ENCODE measurements at regions not wholly inside any gene's neighbourhood (a gene's known extent, or its start where the extent isn't known, plus 50 kb on each side); places are given as distances from the start of the nearest gene placed in this dataset.

DNA sequence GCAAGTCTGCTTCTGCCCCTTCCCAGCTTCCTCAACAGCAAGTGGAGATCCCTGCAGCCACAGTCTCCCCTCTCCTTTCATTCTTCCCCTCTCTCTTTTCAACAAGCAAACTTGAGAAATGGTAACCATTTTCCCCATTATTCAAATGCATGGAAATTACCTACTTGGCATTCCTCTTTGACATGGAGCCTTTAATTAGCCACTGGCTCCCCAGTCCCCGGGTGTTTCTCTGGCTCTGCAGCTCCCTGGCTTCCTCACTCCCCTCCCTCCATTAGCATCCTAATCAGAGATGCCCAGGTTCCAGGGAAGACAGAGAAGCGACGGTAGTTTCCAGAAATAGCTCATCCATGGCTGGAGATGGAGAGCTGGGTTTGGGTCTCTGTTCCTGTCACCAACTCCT is 116.0 kb downstream of the CCT6B start:
- no peak overlapping the region for H2BK15ac ChIP-seq (ENCODE audit: low read depth, low read length)
- H3K9ac ChIP-seq (ENCODE audit: extremely low read depth, insufficient read length, low read length): no peak overlapping the region
- WGBS (ENCODE audit: extremely low coverage, insufficient read length, low lambda C conversion rate): no CpG with 5 or more reads among the region's 3 CpGs
- H3K4ac ChIP-seq (ENCODE audit: low read depth, low read length): no peak overlapping the region
- H2BK5ac ChIP-seq (ENCODE audit: insufficient read length, low read length): no peak overlapping the region
- no peaks in the 10 kb centered on the region for H3K79me1 ChIP-seq (ENCODE audit: insufficient read depth, low read depth, low read length, poor library complexity, severe bottlenecking)
- DNase-seq: no peak
- H3K27me3 Mint-ChIP-seq (ENCODE audit: low read depth): peaks cover 4% of the 10 kb centered on the region
- H4K5ac ChIP-seq (ENCODE audit: insufficient read length, low read depth, low read length): no peak overlapping the region
- no peak overlapping the region for H3K4me3 Mint-ChIP-seq
- H3K27ac Mint-ChIP-seq: no peak overlapping the region
- H3K4me1 Mint-ChIP-seq: peaks cover 22 to 32% of the 10 kb centered on the region in 2 experiments
- no peaks in the 10 kb centered on the region for H3K9me3 ChIP-seq (ENCODE audit: control insufficient read depth, low read depth, low read length)
- no peak overlapping the region for H3K23ac ChIP-seq (ENCODE audit: insufficient read length, low read depth, low read length)
- no peak overlapping the region for H4K91ac ChIP-seq (ENCODE audit: insufficient read length, low read depth, low read length)
- no peak overlapping the region for H2AFZ ChIP-seq (ENCODE audit: low read length)
- no peaks in the 10 kb centered on the region for H3K27me3 ChIP-seq (ENCODE audit: insufficient read depth, low read length)
- no peaks in the 10 kb centered on the region for H3K36me3 Mint-ChIP-seq (ENCODE audit: insufficient read depth in 1 of 3, low read depth in 3 of 3)
- H2BK12ac ChIP-seq (ENCODE audit: insufficient read length, low read depth, low read length): no peak overlapping the region
- no peaks in the 10 kb centered on the region for H3K23me2 ChIP-seq (ENCODE audit: insufficient read length, low read depth, low read length, poor library complexity, severe bottlenecking)
- no peak overlapping the region for H2AK5ac ChIP-seq (ENCODE audit: insufficient read length, low read length)
- no peaks in the 10 kb centered on the region for H4K20me1 ChIP-seq (ENCODE audit: control insufficient read depth, insufficient read depth, insufficient read length)
- H3K4me2 ChIP-seq (ENCODE audit: insufficient read depth, insufficient read length, low read length): no peak overlapping the region
- H3K79me2 ChIP-seq (ENCODE audit: insufficient read depth, low read length): no peaks in the 10 kb centered on the region
- H3K27ac ChIP-seq (ENCODE audit: insufficient read length, low read depth, low read length): no peak overlapping the region
- no peak overlapping the region for H3K18ac ChIP-seq (ENCODE audit: insufficient read length, low read depth, low read length)
- no peak overlapping the region for H4K8ac ChIP-seq (replicated peaks; ENCODE audit: insufficient read length, low read depth, low read length)
- H2BK120ac ChIP-seq (ENCODE audit: low read depth, low read length, poor library complexity, severe bottlenecking): no peak overlapping the region
- H3K14ac ChIP-seq (ENCODE audit: insufficient read depth, low read length): no peak overlapping the region
- H2BK20ac ChIP-seq (ENCODE audit: low read depth, low read length, poor library complexity, severe bottlenecking): no peak overlapping the region
- TF ChIP-seq, protein P1, sequence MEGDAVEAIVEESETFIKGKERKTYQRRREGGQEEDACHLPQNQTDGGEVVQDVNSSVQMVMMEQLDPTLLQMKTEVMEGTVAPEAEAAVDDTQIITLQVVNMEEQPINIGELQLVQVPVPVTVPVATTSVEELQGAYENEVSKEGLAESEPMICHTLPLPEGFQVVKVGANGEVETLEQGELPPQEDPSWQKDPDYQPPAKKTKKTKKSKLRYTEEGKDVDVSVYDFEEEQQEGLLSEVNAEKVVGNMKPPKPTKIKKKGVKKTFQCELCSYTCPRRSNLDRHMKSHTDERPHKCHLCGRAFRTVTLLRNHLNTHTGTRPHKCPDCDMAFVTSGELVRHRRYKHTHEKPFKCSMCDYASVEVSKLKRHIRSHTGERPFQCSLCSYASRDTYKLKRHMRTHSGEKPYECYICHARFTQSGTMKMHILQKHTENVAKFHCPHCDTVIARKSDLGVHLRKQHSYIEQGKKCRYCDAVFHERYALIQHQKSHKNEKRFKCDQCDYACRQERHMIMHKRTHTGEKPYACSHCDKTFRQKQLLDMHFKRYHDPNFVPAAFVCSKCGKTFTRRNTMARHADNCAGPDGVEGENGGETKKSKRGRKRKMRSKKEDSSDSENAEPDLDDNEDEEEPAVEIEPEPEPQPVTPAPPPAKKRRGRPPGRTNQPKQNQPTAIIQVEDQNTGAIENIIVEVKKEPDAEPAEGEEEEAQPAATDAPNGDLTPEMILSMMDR (conservative IDR thresholded peaks at IDR 0.05): no peak
- H3T11ph ChIP-seq (ENCODE audit: low read length): no peak overlapping the region
- no peaks in the 10 kb centered on the region for H3K9me3 Mint-ChIP-seq
- peaks cover 10% of the 10 kb centered on the region; the same call in 1 of the 2 replicates for H3K4me1 ChIP-seq (ENCODE audit: insufficient read depth, low read length)
- H3K56ac ChIP-seq (ENCODE audit: insufficient read length, low read depth, low read length): no peak overlapping the region

Data from H9 (cell line).